Peyer's patch (tissue), 4 donors: ENCODE measurements at regions not wholly inside any gene's neighbourhood (a gene's known extent, or its start where the extent isn't known, plus 50 kb on each side); places are given as distances from the start of the nearest gene placed in this dataset.
A peak's percentile ranks its signal among the peaks of the same experiment; 100 is the strongest.

ENCODE experiments used
- POLR2A ChIP-seq, 2 donors: fragments of 450-650 bp; IDR thresholded peaks; one replicate each; pipeline ENCODE4 v1.5.1; 2017; ENCODE audit warnings: antibody characterized with exemption in 2 of 2, mild to moderate bottlenecking in 2 of 2, moderate library complexity in 2 of 2
- TF ChIP-seq, protein P1 (sequence below), 6 experiments: fragments of 450-650 bp in 4 of 6; fragments of 200-600 bp in 2 of 6; sonication (generic) in 1 of 6; IDR thresholded peaks; one replicate each; pipeline ENCODE4 v1.5.1; 2017 to 2019; ENCODE audit warnings: antibody characterized with exemption in 6 of 6, mild to moderate bottlenecking in 3 of 6, moderate library complexity in 1 of 6

DNA sequence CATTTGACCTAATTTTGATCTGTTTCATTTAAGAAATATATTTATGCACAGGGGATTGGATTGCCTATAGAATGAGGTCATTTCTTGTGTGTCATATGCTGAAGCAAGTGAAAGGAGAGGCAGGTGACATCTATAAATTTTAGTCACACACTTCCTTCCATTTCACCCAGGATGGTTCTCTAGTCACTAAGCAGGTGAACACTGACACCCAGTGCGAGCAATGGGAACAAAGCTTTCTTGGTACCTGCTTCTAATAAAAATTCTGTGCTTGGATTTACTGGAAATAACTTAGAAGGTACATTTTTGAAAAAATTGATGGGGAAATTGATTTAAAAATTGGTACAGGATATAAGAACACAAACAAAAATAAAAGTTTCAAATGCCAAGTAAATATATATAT, 66.9 kb upstream of the MC3R start:
- no peak for TF ChIP-seq POLR2A (IDR thresholded peaks at IDR 0.05)
- TF ChIP-seq, protein P1, sequence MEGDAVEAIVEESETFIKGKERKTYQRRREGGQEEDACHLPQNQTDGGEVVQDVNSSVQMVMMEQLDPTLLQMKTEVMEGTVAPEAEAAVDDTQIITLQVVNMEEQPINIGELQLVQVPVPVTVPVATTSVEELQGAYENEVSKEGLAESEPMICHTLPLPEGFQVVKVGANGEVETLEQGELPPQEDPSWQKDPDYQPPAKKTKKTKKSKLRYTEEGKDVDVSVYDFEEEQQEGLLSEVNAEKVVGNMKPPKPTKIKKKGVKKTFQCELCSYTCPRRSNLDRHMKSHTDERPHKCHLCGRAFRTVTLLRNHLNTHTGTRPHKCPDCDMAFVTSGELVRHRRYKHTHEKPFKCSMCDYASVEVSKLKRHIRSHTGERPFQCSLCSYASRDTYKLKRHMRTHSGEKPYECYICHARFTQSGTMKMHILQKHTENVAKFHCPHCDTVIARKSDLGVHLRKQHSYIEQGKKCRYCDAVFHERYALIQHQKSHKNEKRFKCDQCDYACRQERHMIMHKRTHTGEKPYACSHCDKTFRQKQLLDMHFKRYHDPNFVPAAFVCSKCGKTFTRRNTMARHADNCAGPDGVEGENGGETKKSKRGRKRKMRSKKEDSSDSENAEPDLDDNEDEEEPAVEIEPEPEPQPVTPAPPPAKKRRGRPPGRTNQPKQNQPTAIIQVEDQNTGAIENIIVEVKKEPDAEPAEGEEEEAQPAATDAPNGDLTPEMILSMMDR (IDR thresholded peaks at IDR 0.05): peak in 3 of 6 experiments; percentile 12 to 25 (median 20)
